GM18508 (cell line): ENCODE measurements at regions not wholly inside any gene's neighbourhood (a gene's known extent, or its start where the extent isn't known, plus 50 kb on each side); places are given as distances from the start of the nearest gene placed in this dataset.

Experiments used
- ATAC-seq: cut with Tn5 transposase; IDR thresholded peaks from one replicate; pipeline ENCODE4 v1.9.1; 2021; ENCODE audit warnings: moderate number of reproducible peaks; ENCODE audit not compliant: insufficient read depth, unreplicated experiment

DNA sequence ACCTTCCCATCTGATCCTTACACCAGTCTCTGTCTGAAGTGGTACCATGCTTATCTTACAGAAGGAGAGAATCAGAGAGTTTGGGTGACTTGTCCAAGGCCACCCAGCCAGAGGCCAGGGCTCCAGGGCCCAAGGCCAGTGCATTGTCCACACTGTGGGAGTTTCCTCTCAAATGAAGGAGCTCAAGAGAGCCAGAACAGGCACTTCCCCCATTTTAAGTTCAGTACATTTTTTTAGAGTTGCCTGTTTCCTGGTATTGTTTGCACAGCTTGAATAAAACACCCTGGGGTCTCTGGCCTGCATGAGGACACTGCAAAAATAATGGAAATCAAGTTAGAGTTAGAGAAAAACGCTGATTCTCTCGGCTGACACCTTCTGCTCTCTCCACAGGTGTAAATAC is 284.0 kb downstream of the SQOR start:
- ATAC-seq: no peak

DNA sequence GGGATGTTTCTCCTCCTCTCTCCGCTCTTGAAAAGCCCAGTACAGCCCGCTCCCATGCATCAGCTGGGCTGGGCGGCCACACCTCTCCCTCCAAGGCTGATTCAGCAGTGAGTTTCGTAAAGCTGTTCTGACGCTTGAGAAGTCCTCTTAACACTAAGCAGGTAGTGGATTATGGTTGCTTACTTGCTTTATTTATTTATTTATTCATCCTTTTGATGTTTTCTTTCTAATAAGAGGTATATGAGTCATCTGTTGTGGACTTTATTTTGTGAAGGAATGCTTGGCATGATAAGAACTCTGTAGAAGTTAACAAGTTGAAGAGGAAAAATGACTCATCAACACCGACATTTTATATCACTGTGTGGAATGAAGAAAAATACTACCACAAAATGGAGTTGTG is 285.0 kb downstream of the SQOR start:
- no peak for ATAC-seq

- ATAC-seq: no peak
Measured at GRCh38 chr15:45921376-45921775, 286.5 kb downstream of the SQOR start.

DNA sequence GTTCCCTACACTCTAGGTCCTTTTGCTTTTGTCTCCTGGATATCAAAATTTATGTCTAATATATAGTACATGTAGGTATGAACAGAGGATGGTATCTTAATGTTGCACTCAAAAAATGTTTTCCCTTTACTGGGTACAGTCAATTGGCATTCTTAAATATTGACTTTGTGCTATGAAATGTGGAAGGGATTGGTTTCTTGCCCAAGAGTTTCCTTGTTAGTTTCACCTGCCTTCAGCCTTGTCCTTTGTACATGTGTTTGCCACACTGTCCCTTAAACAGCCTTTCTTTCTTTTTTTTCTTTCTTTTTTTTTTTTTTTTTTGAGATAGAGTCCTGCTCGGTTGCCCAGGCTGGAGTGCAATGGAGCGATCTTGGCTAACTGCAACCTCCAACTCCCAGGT is 287.1 kb downstream of the SQOR start:
- ATAC-seq: no peak

DNA sequence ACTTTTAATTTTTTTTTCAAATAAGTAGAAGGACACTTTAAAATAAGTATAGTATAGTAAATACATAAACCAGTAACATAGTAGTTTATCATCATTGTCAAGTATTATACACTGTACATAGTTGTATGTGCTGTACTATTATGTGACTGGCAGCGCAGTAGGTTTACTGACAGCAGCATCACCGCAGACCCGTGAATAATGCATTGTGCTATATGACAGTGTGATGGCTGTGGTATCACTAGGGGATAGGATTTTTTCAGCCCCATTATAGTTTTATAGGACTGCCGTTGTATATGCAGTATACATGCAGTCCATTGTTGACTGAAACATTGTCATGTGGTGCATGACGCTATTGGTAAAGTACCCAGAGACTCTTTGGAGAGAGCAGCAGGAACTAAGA is 306.5 kb downstream of the SQOR start:
- no peak for ATAC-seq

DNA sequence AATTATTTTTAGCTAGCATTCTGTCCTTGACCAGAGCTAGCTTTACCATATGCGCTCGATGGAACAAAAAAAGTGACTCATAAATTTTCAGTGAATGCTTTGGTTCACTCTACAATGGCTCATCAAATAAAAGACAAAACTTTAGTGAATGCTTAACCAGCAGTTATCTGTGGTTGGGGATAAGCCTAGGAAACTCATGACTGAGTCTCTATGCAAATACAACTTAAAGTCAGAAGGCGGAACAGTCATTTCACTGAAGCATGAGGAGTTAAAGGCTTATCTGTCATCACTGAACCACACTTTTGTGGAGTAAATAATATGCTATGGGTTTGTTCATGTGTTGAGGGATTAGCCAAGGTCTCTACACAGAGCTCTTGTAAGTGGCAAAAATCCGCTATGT is 308.4 kb downstream of the SQOR start:
- ATAC-seq: peak; percentile 77

DNA sequence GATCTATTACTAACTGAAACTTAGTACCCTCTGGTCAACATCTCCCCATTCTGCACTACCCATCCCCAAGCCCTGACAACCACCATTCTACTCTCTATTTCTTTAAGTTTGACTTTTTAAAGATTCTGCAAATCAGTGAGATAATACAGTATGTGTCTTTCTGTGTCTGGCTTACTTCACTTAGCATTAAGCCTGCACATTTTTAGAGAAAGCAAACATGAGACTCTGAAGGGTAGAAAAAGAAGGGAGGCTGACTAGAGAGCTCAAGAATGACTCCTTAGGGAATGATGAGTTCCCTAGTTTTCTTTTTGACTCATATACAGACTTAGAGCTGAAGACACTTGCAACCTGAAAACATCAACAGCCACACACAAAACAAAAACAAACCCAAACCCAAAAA is 311.3 kb downstream of the SQOR start:
- no peak for ATAC-seq

DNA sequence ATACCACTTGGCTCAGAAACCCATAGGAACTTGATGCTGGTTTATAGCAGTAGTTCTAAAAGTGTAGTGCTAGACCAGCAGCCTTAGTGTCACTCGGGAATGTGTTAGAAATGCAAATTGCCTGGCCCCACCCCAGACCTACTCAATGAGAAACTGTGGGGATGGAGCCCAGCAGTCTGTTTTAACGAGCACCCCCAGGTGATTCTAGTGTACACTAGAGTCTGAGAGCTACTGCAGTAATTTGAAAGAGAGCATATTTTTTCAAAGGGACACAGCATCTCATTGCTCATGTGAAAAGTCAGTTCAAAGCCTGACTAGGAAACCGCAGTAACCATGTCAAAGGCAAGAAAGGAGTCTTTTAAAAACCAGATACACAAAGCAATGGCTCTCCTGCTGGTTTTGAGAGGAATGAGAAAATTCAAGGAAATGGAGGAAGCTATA is 313.4 kb downstream of the SQOR start:
- no peak for ATAC-seq

GRCh38 chr15:45958924-45959323 is 324.1 kb downstream of the SQOR start:
- no peak for ATAC-seq

- ATAC-seq: no peak
Measured at GRCh38 chr15:45962733-45963132, 327.9 kb downstream of the SQOR start.

- no peak for ATAC-seq
Measured at GRCh38 chr15:45970542-45970941, 335.7 kb downstream of the SQOR start.

DNA sequence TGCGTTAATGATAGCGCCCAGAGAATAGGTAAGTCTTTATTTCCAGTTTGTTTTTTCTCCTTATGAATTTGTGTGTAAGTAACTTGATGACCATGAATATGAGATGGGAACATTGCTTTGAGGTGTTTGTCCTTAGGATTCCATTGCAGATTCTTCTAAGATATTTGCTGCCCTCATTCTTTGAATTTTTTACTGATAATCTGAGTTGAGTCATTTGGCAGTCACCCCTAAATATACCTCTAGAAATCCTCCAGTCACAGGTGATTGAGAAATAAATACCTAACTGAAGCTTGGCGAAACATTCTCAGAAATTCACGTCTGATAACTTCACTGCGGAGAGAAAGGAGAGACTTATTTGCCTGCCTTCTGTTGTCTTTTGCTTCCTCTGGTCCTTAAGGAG is 345.5 kb downstream of the SQOR start:
- no peak for ATAC-seq

- ATAC-seq: no peak
Measured at GRCh38 chr15:45981625-45982024, 346.8 kb downstream of the SQOR start.

DNA sequence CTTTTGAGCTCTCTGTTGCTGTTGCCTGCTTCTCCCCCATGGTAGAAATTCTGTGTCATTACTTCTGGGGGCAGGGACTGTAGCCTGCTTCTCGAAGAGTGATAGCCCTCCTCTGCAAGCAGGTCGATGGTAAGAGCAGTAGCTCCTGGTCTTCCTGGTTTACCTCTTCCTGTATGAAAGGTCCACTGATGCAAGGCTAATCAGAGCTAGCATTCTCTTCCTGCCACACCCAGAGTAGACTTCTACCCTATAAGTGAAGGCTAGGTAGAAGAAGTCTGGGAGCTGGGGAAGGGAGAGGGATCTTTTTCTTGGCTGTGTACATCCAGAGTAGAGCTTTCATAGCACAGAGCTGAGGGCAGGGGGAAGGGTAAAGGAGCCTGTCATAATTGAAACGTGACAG is 357.0 kb downstream of the SQOR start:
- ATAC-seq: no peak

DNA sequence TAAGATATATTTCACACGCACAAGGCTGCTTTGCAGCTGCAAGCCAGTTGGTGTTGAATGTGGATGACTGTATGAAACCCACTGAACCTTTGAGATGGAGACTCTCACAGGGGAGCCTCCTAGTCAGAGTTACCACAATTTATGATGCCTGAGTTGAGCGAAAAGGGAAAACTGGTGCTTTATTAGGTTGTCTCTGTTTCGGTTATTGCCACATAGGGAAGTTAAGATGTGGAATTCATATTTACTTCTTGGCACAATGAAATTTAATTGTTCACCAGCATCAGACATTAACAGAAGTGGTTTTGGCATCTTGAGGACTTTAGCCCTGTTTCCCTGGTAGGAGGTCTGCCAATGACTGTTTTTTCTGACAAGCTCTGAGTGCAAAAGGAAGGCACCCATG is 358.2 kb downstream of the SQOR start:
- ATAC-seq: no peak

- ATAC-seq: no peak
Measured at GRCh38 chr15:45993508-45993907, 358.7 kb downstream of the SQOR start.

DNA sequence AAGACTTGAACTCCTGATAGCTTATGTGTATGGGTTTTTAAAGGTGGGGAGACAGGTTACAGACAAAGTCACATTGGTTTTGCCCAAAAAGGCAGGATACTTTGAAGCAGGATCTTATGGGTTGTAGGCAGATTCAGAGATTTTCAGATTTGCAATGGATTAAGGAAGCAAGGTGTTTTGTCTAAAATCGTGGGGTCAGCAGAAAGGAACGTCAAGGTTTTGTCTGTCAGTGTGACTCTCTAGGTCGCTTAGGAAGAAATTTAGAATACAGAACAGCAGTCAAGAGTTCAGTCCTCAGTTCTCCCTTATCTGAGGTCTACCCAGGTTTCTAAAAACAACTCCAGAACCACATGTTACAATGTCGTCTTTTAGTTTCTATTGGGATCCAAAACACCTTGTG is 361.0 kb downstream of the SQOR start:
- ATAC-seq: no peak

DNA sequence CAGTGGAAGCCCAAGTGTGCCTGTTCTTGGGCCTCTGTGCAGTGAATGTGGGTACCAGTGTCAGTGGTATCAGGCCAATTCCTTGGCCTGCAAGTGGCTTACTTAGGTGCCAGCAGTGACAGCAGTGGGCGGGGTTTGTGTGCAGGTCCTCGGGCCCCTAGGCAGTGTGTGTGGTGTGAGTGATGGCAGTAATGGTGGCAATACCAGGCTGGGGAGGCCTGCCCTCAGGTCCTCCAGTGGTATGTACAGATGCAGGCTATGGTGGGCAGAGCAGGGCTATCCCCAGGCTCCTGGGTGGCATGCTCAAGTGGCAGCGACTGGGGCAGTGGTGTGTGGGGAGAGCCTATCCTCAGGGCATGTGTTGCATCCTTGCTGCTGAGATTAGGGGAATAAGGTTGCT is 379.7 kb downstream of the SQOR start:
- no peak for ATAC-seq

DNA sequence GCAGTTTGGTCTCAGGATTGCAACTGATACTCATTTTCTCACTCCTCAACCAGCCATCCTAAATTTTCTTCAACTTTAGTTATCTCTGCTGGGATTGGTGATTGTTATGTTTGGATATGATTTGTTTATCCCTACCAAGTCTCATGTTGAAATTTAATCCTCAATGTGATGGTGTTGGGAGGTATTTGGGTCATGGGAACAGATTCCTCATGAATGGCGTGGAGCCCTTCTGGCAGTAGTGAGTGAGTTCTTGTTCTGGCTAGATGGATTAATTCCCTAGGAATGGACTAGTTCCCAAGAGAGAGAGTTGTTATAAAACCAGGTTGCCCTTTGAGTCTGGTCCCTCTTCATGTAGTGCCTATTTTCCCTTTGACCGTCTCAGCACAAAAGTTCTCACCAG is 399.9 kb downstream of the SQOR start:
- ATAC-seq: no peak

GRCh38 chr15:46039703-46040102 is 404.9 kb downstream of the SQOR start:
- ATAC-seq: no peak

GRCh38 chr15:46041905-46042304 is 407.1 kb downstream of the SQOR start:
- ATAC-seq: no peak

GRCh38 chr15:46059921-46060594 is 425.2 kb downstream of the SQOR start:
- ATAC-seq: no peak

GRCh38 chr15:46061002-46061401 is 426.2 kb downstream of the SQOR start:
- no peak for ATAC-seq
